ENCODE measurements at regions not wholly inside any gene's neighbourhood (a gene's known extent, or its start where the extent isn't known, plus 50 kb on each side); places are given as distances from the start of the nearest gene placed in this dataset.

- no peak for TF ChIP-seq SRSF7 (optimal IDR thresholded peaks at IDR 0.05; ENCODE audit: low read depth, low read length)
- no peak for TF ChIP-seq YY1 (IDR thresholded peaks at IDR 0.05; ENCODE audit: borderline replicate concordance in 1 of 3, control insufficient read depth in 1 of 3, extremely low read depth in 1 of 3, insufficient read depth in 3 of 3, insufficient read length in 1 of 3, insufficient replicate concordance in 2 of 3, low read depth in 1 of 3, low read length in 2 of 3)
- TF ChIP-seq CCNT2 (IDR thresholded peaks at IDR 0.05; ENCODE audit: borderline replicate concordance, extremely low read depth, insufficient read length, low read depth, low read length): no peak
- TF ChIP-seq ZFP91 (CRISPR knock-in tag; IDR thresholded peaks at IDR 0.05): no peak
- TF ChIP-seq ZC3H4 (CRISPR knock-in tag; IDR thresholded peaks at IDR 0.05; ENCODE audit: borderline replicate concordance): no peak
- no peak for TF ChIP-seq ESRRB (CRISPR knock-in tag; IDR thresholded peaks at IDR 0.05; ENCODE audit: borderline replicate concordance)
- TF ChIP-seq CBFB (CRISPR knock-in tag; IDR thresholded peaks at IDR 0.05): no peak
- no peak for TF ChIP-seq GATA2 (CRISPR knock-in tag; IDR thresholded peaks at IDR 0.05)
- TF ChIP-seq E2F3 (CRISPR knock-in tag; IDR thresholded peaks at IDR 0.05): no peak
- TF ChIP-seq ZNF436 (CRISPR knock-in tag; IDR thresholded peaks at IDR 0.05): no peak
Observed at GRCh38 chr11:96481204-96481603, 91.4 kb downstream of the JRKL start (continued).

Measured in K562 (cell line).